SK-N-SH (cell line): ENCODE measurements at regions not wholly inside any gene's neighbourhood (a gene's known extent, or its start where the extent isn't known, plus 50 kb on each side); places are given as distances from the start of the nearest gene placed in this dataset.

Experiments
- CTCF ChIA-PET: fragments of 300-600, 350-600 bp; formaldehyde crosslinking; extraction: SDS; loops from one replicate; lab custom pipeline; 2021; lab: Yijun Ruan, JAX
- POLR2A ChIA-PET: fragments of 350-600 bp; sonication (Branson Sonifier 250); formaldehyde crosslinking; extraction: SDS; loops from one replicate; lab custom pipeline; 2020; ENCODE audit warnings: antibody characterized with exemption, inconsistent platforms; lab: Yijun Ruan, JAX
- DNase-seq: peaks from one replicate; pipeline ENCODE4 v3.0.0; 2012
- H2AFZ ChIP-seq: fragments of 200-600 bp; sonication (generic); 2 replicates; pipeline ENCODE4 v1.8.1; 2016; ENCODE audit warnings: antibody characterized with exemption, mild to moderate bottlenecking, low read depth
- H3F3A ChIP-seq: fragments of 200-600 bp; sonication (generic); replicated peaks from 2 replicates; pipeline ENCODE3; 2016; ENCODE audit warnings: antibody characterized with exemption, mild to moderate bottlenecking; ENCODE audit not compliant: insufficient read depth
- H3K27ac ChIP-seq, 2 experiments: fragments of 200-500 bp in 1 of 2; fragments of 200-600 bp in 1 of 2; sonication (Bioruptor generic) in 1 of 2; sonication (generic), shearing (Covaris generic) in 1 of 2; 2 replicates each; pipeline versions ENCODE4 v1.5.1 to v1.6.1; 2014 to 2016; ENCODE audit warnings: low read depth in 2 of 2, inconsistent platforms in 1 of 2, low read length in 1 of 2, mild to moderate bottlenecking in 1 of 2, mixed read lengths in 1 of 2
- H3K27me3 ChIP-seq: fragments of 200-600 bp; sonication (generic), shearing (Covaris generic); 2 replicates; pipeline ENCODE4 v1.6.1; 2016; ENCODE audit warnings: mixed run types; ENCODE audit not compliant: insufficient read depth
- H3K36me3 ChIP-seq, 2 experiments: fragments of 200-500 bp in 1 of 2; fragments of 200-600 bp in 1 of 2; sonication (Bioruptor generic) in 1 of 2; sonication (generic) in 1 of 2; replicated peaks in 1 of 2; 2 replicates each; pipeline versions ENCODE3 to v1.5.1; 2014 to 2016; ENCODE audit warnings: low read length in 1 of 2, mild to moderate bottlenecking in 1 of 2; ENCODE audit not compliant: insufficient read depth in 2 of 2, control insufficient read depth in 1 of 2
- H3K4me1 ChIP-seq, 2 experiments: fragments of 200-500 bp in 1 of 2; fragments of 200-600 bp in 1 of 2; sonication (Bioruptor generic) in 1 of 2; sonication (generic), shearing (Covaris generic) in 1 of 2; 2 replicates each; pipeline versions ENCODE4 v1.5.1 to v1.6.1; 2014 to 2016; ENCODE audit warnings: low read depth in 1 of 2, low read length in 1 of 2, mixed run types in 1 of 2; ENCODE audit not compliant: insufficient read depth in 2 of 2, control insufficient read depth in 1 of 2
- H3K4me2 ChIP-seq: fragments of 200-600 bp; sonication (generic), shearing (Covaris generic); 2 replicates; pipeline ENCODE4 v1.6.1; 2017; ENCODE audit warnings: mixed run types
- H3K4me3 ChIP-seq, 2 experiments: fragments of 200-500 bp in 1 of 2; fragments of 200-600 bp in 1 of 2; sonication (Bioruptor generic) in 1 of 2; sonication (generic), shearing (Covaris generic) in 1 of 2; 2 replicates each; pipeline versions ENCODE4 v1.5.1 to v1.8.1; 2014 to 2016; ENCODE audit warnings: low read depth in 2 of 2, inconsistent platforms in 1 of 2, low read length in 1 of 2, mild to moderate bottlenecking in 1 of 2, mixed read lengths in 1 of 2, moderate library complexity in 1 of 2
- H3K79me2 ChIP-seq: fragments of 200-600 bp; sonication (generic); 2 replicates; pipeline ENCODE4 v1.8.1; 2017; ENCODE audit warnings: mild to moderate bottlenecking; ENCODE audit not compliant: insufficient read depth
- H3K9ac ChIP-seq: fragments of 200-600 bp; sonication (generic); 2 replicates; pipeline ENCODE4 v1.6.1; 2017; ENCODE audit warnings: mixed run types
- H3K9me2 ChIP-seq: fragments of 200-600 bp; sonication (generic); 2 replicates; pipeline ENCODE4 v1.6.1; 2017; ENCODE audit warnings: mixed run types
- H3K9me3 ChIP-seq: fragments of 200-600 bp; sonication (generic); 2 replicates; pipeline ENCODE4 v1.6.1; 2017; ENCODE audit warnings: mixed run types, mild to moderate bottlenecking, moderate library complexity
- H4K20me1 ChIP-seq: fragments of 200-600 bp; sonication (generic); 2 replicates; pipeline ENCODE4 v1.6.1; 2017; ENCODE audit warnings: mild to moderate bottlenecking, mixed run types; ENCODE audit not compliant: insufficient read depth
- GABPA ChIP-seq: IDR thresholded peaks from 2 replicates; pipeline ENCODE4 v1.4.0; 2012; ENCODE audit warnings: low read depth, mild to moderate bottlenecking
- IRF3 ChIP-seq: fragments of 150-350 bp; IDR thresholded peaks from 2 replicates; pipeline ENCODE4 v1.6.1; 2016; ENCODE audit warnings: mild to moderate bottlenecking, low read depth, low read length
- JUND ChIP-seq: IDR thresholded peaks from 2 replicates; pipeline ENCODE4 v1.4.0; 2012
- PBX3 ChIP-seq: IDR thresholded peaks from 2 replicates; pipeline ENCODE4; 2012
- POLR2AphosphoS5 ChIP-seq: IDR thresholded peaks from 2 replicates; pipeline ENCODE4 v1.6.1; 2012; ENCODE audit warnings: low read depth, low read length
- RAD21 ChIP-seq: IDR thresholded peaks from 2 replicates; pipeline ENCODE4 v1.6.1; 2012; ENCODE audit warnings: mild to moderate bottlenecking, low read length
- RXRA ChIP-seq: IDR thresholded peaks from 2 replicates; pipeline ENCODE4 v1.4.0; 2012; ENCODE audit warnings: low read depth, mild to moderate bottlenecking, borderline replicate concordance
- SMC3 ChIP-seq: IDR thresholded peaks from 2 replicates; pipeline ENCODE4 v1.6.1; 2012; ENCODE audit warnings: low read depth, low read length, improper control_type of control experiment
- TCF12 ChIP-seq: IDR thresholded peaks from 2 replicates; pipeline ENCODE4 v1.4.0; 2012
- WGBS: methylation state at CpG from one replicate; pipeline ENCODE4 v1.1.6; 2017; ENCODE audit warnings: low lambda C conversion rate; 5-methylcytosine and 5-hydroxymethylcytosine counted together

DNA sequence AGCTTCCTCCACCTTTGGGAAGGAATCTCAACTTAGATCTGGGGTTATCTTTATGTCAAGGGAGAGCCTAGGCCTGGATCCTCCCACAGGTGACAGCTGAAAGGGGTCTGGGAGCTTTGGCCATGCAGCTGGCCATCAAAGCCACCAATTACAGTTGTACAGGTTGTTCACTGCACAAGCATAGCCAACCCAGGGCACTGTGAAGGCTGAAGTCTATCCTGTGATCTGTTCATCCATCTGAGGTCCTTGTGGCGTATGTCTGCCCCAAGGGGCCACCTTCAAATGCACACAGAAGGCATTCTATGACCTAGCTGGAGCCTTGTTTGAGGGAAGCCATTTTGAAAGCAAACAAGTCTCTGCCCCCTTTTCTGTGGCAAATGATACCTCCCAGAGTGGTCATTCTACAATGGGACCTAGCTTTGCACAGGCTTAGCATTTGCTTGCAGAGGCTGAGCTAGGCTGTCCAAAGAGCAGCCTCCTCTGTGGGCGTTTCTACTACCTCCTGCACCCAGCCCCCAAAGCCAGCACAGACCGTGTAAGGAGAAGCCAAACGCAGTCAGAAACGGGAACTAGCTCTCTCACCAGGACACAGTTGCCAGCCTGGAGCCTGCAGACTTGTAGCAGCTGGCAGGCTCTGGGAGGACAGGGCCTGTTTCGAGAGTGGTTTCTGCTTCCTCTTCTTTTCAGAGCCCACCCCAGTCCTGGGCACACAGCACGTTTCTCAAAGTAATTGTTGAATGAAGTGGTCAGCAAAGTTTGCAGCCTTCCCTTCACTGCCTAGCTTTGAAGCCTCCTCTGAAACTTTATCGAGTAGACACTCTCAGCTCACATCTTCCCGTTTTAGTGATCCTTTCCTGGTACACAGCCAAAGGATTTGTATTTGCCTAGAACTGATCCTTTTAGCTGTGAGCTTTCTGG lies 157.3 kb upstream of the SMAD3 start:
- Histone ChIP-seq H3K27me3 (no peaks in the 10 kb centered on the region), H3K27ac (no peak overlapping the region), H2AFZ (no peak overlapping the region), H4K20me1 (no peaks in the 10 kb centered on the region), H3K4me3 (no peak overlapping the region), H3F3A (peaks cover 4% of the 10 kb centered on the region), H3K4me1 (peaks cover 4 to 5% of the 10 kb centered on the region in 2 experiments; a peak in 2 of 4 replicates), H3K9ac (no peak overlapping the region), H3K9me2 (no peaks in the 10 kb centered on the region), H3K9me3 (no peaks in the 10 kb centered on the region), H3K4me2 (no peak overlapping the region), H3K36me3 (no peaks in the 10 kb centered on the region), H3K79me2 (no peaks in the 10 kb centered on the region)
- no peak for DNase-seq
- POLR2A ChIA-PET = no interaction called here
- WGBS = 84% methylated on average over 9 of the region's 9 CpGs
- no peak for TF ChIP-seq GABPA
- TF ChIP-seq RXRA = no peak
- no peak for TF ChIP-seq TCF12
- no peak for TF ChIP-seq SMC3
- CTCF ChIA-PET = interaction anchor here (0.8 to 2.6 kb wide), 7 partner anchors 8 to 69 kb away, joined by 3 to 8 read pairs (median 3); no protein-coding TSS in a partner anchor

DNA sequence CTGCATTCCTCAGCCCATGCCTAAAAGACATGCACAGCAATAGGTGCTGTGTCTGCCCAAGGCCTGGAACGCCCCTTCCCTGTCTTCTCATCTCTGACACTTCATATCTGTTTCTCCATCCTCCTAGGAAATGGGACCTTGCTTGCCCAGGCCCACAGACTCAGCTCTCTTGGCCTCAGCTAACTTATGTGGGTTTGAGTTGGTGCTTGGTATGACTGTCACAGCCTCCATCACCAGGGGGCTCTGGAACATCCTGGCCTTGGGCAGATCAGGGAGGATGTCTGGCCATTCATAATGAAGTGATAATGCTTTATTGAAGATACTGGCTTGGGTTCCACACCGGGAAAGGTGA lies 156.7 kb upstream of the SMAD3 start:
- no peaks in the 10 kb centered on the region for H3K79me2 ChIP-seq
- CTCF ChIA-PET = interaction anchor here (1.1 to 2.6 kb wide), 5 partner anchors 9 to 70 kb away, joined by 3 to 8 read pairs (median 4); no protein-coding TSS in a partner anchor
- POLR2A ChIA-PET = no interaction called here
- no peak overlapping the region for H3K4me2 ChIP-seq
- no peaks in the 10 kb centered on the region for H3K9me3 ChIP-seq
- no peak for DNase-seq
- H4K20me1 ChIP-seq = no peaks in the 10 kb centered on the region
- H3K36me3 ChIP-seq = no peaks in the 10 kb centered on the region
- no peak overlapping the region for H3K9ac ChIP-seq
- no peak overlapping the region for H3K27ac ChIP-seq
- no peak overlapping the region for H3K4me3 ChIP-seq
- H2AFZ ChIP-seq = no peak overlapping the region
- H3K9me2 ChIP-seq = no peaks in the 10 kb centered on the region
- peaks cover 4 to 5% of the 10 kb centered on the region in 2 experiments; a peak in 2 of 4 replicates for H3K4me1 ChIP-seq
- no peaks in the 10 kb centered on the region for H3K27me3 ChIP-seq
- peaks cover 4% of the 10 kb centered on the region for H3F3A ChIP-seq
- TF ChIP-seq POLR2AphosphoS5 (no peak), JUND (no peak), PBX3 (no peak), RAD21 (no peak), TCF12 (no peak), IRF3 (no peak)
- 50% methylated on average over 2 of the region's 2 CpGs for WGBS
